ENCODE measurements at regions not wholly inside any gene's neighbourhood (a gene's known extent, or its start where the extent isn't known, plus 50 kb on each side); places are given as distances from the start of the nearest gene placed in this dataset.

GRCh38 chr10:4651404-4652037 is 174.5 kb upstream of the AKR1E2 start (continued):
- TF ChIP-seq ZNF398 (tag by site-specific recombination; IDR thresholded peaks at IDR 0.05) (no peak), GLI2 (tag by site-specific recombination; IDR thresholded peaks at IDR 0.05; ENCODE audit: borderline replicate concordance, low read depth) (no peak), ZNF449 (tag by site-specific recombination; IDR thresholded peaks at IDR 0.05) (no peak), FEZF1 (tag by site-specific recombination; IDR thresholded peaks at IDR 0.05) (peak; percentile 80), ZBTB26 (tag by site-specific recombination; optimal IDR thresholded peaks at IDR 0.05) (no peak), ZEB2 (tag by site-specific recombination; IDR thresholded peaks at IDR 0.05) (0 out of 2 replicates have a peak, but pooled peaks have one; percentile 24), ZNF510 (tag by site-specific recombination; IDR thresholded peaks at IDR 0.05; ENCODE audit: insufficient replicate concordance) (no peak), REPIN1 (tag by site-specific recombination; IDR thresholded peaks at IDR 0.05; ENCODE audit: low read depth) (no peak), PRDM10 (tag by site-specific recombination; IDR thresholded peaks at IDR 0.05) (no peak), TRIM28 (IDR thresholded peaks at IDR 0.05; ENCODE audit: borderline replicate concordance, low read length) (no peak), ZNF433 (tag by site-specific recombination; IDR thresholded peaks at IDR 0.05; ENCODE audit: low read depth) (no peak), ZNF366 (tag by site-specific recombination; conservative IDR thresholded peaks at IDR 0.05) (peak; percentile 24; the same call in 1 of the 2 replicates), ZNF140 (tag by site-specific recombination; IDR thresholded peaks at IDR 0.05) (no peak), ZNF266 (tag by site-specific recombination; IDR thresholded peaks at IDR 0.05; ENCODE audit: low read depth) (no peak), ZSCAN4 (tag by site-specific recombination; IDR thresholded peaks at IDR 0.05) (no peak), ZFHX2 (tag by site-specific recombination; conservative IDR thresholded peaks at IDR 0.05) (no peak), PRDM1 (tag by site-specific recombination; IDR thresholded peaks at IDR 0.05) (peak; percentile 93), RBAK (tag by site-specific recombination; IDR thresholded peaks at IDR 0.05) (no peak), ZNF560 (tag by site-specific recombination; IDR thresholded peaks at IDR 0.05; ENCODE audit: borderline replicate concordance) (no peak), ZNF660 (tag by site-specific recombination; IDR thresholded peaks at IDR 0.05) (no peak), ZBTB48 (tag by site-specific recombination; IDR thresholded peaks at IDR 0.05) (no peak), SALL2 (tag by site-specific recombination; IDR thresholded peaks at IDR 0.05; ENCODE audit: borderline replicate concordance) (no peak), ZNF707 (tag by site-specific recombination; IDR thresholded peaks at IDR 0.05) (no peak), MZF1 (tag by site-specific recombination; IDR thresholded peaks at IDR 0.05; ENCODE audit: borderline replicate concordance) (no peak), ZNF623 (tag by site-specific recombination; IDR thresholded peaks at IDR 0.05) (no peak), ZNF776 (tag by site-specific recombination; IDR thresholded peaks at IDR 0.05; ENCODE audit: borderline replicate concordance) (no peak), SP7 (tag by site-specific recombination; IDR thresholded peaks at IDR 0.05) (peak; percentile 98), ATF2 (tag by site-specific recombination; IDR thresholded peaks at IDR 0.05; ENCODE audit: low read depth) (no peak)
